Transverse colon (tissue), 3 donors: ENCODE measurements at regions not wholly inside any gene's neighbourhood (a gene's known extent, or its start where the extent isn't known, plus 50 kb on each side); places are given as distances from the start of the nearest gene placed in this dataset.

ENCODE experiments used
- POLR2A ChIP-seq: fragments of 450-650 bp; IDR thresholded peaks from one replicate; pipeline ENCODE4 v1.6.1; 2016; ENCODE audit warnings: antibody characterized with exemption, mild to moderate bottlenecking, moderate library complexity
- TF ChIP-seq, protein P1 (sequence below), 5 experiments: fragments of 200-600 bp in 3 of 5; fragments of 450-650 bp in 2 of 5; sonication (generic) in 3 of 5; IDR thresholded peaks; 1 replicate in 2 of 5; 2 replicates in 3 of 5; pipeline ENCODE4 v1.5.1; 2016 to 2017; ENCODE audit warnings: antibody characterized with exemption in 5 of 5, inconsistent platforms in 3 of 5, mild to moderate bottlenecking in 2 of 5, moderate library complexity in 1 of 5

DNA sequence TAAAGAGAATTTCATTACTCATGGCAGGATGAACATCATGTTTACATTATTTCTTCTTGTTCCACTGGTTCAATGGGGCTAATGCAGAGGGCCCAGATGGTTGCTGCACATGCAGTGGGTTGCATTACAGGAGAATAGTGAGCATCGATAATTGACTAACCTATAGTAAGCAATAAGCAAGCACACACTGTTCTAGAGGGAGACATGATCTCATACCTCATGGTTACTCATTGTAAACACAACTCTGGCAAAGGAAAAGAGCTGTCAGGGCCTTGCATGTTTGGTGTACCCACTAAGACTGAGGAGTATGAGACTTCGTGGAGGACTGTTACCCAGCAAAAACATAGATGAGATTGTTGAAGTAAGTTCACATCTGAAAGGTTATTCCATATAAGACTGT is 885.6 kb upstream of the VRK2 start:
- TF ChIP-seq, protein P1, sequence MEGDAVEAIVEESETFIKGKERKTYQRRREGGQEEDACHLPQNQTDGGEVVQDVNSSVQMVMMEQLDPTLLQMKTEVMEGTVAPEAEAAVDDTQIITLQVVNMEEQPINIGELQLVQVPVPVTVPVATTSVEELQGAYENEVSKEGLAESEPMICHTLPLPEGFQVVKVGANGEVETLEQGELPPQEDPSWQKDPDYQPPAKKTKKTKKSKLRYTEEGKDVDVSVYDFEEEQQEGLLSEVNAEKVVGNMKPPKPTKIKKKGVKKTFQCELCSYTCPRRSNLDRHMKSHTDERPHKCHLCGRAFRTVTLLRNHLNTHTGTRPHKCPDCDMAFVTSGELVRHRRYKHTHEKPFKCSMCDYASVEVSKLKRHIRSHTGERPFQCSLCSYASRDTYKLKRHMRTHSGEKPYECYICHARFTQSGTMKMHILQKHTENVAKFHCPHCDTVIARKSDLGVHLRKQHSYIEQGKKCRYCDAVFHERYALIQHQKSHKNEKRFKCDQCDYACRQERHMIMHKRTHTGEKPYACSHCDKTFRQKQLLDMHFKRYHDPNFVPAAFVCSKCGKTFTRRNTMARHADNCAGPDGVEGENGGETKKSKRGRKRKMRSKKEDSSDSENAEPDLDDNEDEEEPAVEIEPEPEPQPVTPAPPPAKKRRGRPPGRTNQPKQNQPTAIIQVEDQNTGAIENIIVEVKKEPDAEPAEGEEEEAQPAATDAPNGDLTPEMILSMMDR (IDR thresholded peaks at IDR 0.05) = no peak
- no peak for TF ChIP-seq POLR2A
